OCI-LY7 (cell line): ENCODE measurements at regions not wholly inside any gene's neighbourhood (a gene's known extent, or its start where the extent isn't known, plus 50 kb on each side); places are given as distances from the start of the nearest gene placed in this dataset.

Experiments
- BruUV-seq: library from RNA; stranded (reverse); fragments of 400-500 nt; replicated peaks from 2 replicates; lab custom pipeline; 2021; lab: Mats Ljungman, UMichigan
- CTCF ChIA-PET: fragments of 300-600 bp; sonication (Branson Sonifier 250); formaldehyde crosslinking; loops from one replicate; lab custom pipeline; 2022; ENCODE audit warnings: antibody characterized with exemption; ENCODE audit not compliant: unreplicated experiment; lab: Charles Lee
- POLR2A ChIA-PET: fragments of 300-600 bp; sonication (Branson Sonifier 250); formaldehyde crosslinking; loops from one replicate; lab custom pipeline; 2022; ENCODE audit warnings: antibody characterized with exemption; lab: Charles Lee
- DNase-seq: peaks from one replicate; pipeline ENCODE4 v3.0.0-alpha.2; 2015; ENCODE audit warnings: low spot score
- H2AFZ ChIP-seq: fragments of 200-600 bp; sonication (generic), shearing (Covaris generic); 2 replicates; pipeline ENCODE4 v1.6.1; 2014; ENCODE audit warnings: mild to moderate bottlenecking, antibody characterized with exemption, low read length, moderate library complexity
- H3K27ac ChIP-seq: fragments of 200-600 bp; sonication (generic); 2 replicates; pipeline ENCODE4 v1.5.1; 2014; ENCODE audit warnings: mixed run types, low read depth, mild to moderate bottlenecking, moderate library complexity, low read length, inconsistent platforms; ENCODE audit not compliant: poor library complexity, severe bottlenecking
- H3K36me3 ChIP-seq: fragments of 200-600 bp; sonication (generic); 2 replicates; pipeline ENCODE4 v1.6.1; 2014; ENCODE audit warnings: mild to moderate bottlenecking, antibody characterized with exemption, low read length, moderate library complexity, mixed read lengths; ENCODE audit not compliant: insufficient read depth
- H3K4me1 ChIP-seq: fragments of 200-600 bp; sonication (generic); 2 replicates; pipeline ENCODE4 v1.5.1; 2014; ENCODE audit warnings: mild to moderate bottlenecking, low read length; ENCODE audit not compliant: insufficient read depth, poor library complexity, severe bottlenecking
- H3K4me2 ChIP-seq: fragments of 200-600 bp; sonication (generic); 2 replicates; pipeline ENCODE4 v1.6.1; 2014; ENCODE audit warnings: mild to moderate bottlenecking, low read length
- H3K4me3 ChIP-seq: fragments of 200-600 bp; sonication (generic); 2 replicates; pipeline ENCODE4 v1.5.1; 2014; ENCODE audit warnings: mild to moderate bottlenecking, low read depth, low read length; ENCODE audit not compliant: poor library complexity, severe bottlenecking
- H3K79me2 ChIP-seq: fragments of 200-600 bp; sonication (generic); 2 replicates; pipeline ENCODE4 v1.6.1; 2016; ENCODE audit warnings: low read depth, mild to moderate bottlenecking, low read length, moderate library complexity, mixed read lengths; ENCODE audit not compliant: insufficient read depth
- H3K9me2 ChIP-seq: fragments of 200-600 bp; sonication (generic); 2 replicates; pipeline ENCODE4 v1.6.1; 2016; ENCODE audit warnings: mild to moderate bottlenecking, low read length, mixed read lengths; ENCODE audit not compliant: insufficient read depth
- H3K9me3 ChIP-seq: fragments of 200-600 bp; sonication (generic); 2 replicates; pipeline ENCODE4 v1.6.1; 2014; ENCODE audit warnings: mild to moderate bottlenecking, mixed run types, low read length, mixed read lengths
- H4K20me1 ChIP-seq: fragments of 200-600 bp; sonication (generic); 2 replicates; pipeline ENCODE4 v1.6.1; 2014; ENCODE audit warnings: mild to moderate bottlenecking, antibody characterized with exemption, low read length, moderate library complexity, mixed read lengths; ENCODE audit not compliant: insufficient read depth
- EZH2phosphoT487 ChIP-seq: fragments of 200-600 bp; sonication (generic); IDR thresholded peaks from 2 replicates; pipeline ENCODE4 v1.6.1; 2018; ENCODE audit warnings: low read depth, borderline replicate concordance, mild to moderate bottlenecking, mixed run types, antibody characterized with exemption, low read length, moderate library complexity, mixed read lengths
- intact Hi-C: fragments of 100-400 bp; cut with micrococcal nuclease; formaldehyde crosslinking; loops from one replicate; pipeline ENCODE4 v1.10.0; 2022; ENCODE audit not compliant: unreplicated experiment
- TF ChIP-seq, protein P1 (sequence below): fragments of 200-600 bp; sonication (generic); conservative IDR thresholded peaks from 2 replicates; pipeline ENCODE4 v1.5.1; 2014; ENCODE audit warnings: mild to moderate bottlenecking, antibody characterized with exemption, low read length, moderate library complexity, mixed read lengths

DNA sequence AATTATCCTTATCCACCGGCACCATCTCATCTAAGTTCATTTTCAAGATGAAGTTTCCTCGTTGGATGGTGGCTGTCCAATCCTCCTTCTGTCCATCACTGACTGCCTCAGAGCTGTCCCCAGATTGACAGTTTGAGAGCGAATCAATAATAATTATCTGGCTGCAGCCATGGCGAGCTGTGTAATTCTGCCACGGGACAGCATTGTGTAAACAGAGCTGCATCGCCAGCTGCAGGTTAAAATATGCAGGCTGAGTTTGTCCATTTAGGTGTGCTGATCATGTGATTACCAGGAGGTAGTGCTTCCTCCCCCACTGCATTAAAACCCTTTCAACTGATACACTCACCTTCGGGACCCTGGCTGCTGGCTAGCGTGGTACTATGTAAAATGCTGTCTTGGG is 461.9 kb upstream of the ONECUT1 start:
- TF ChIP-seq EZH2phosphoT487 = no peak
- TF ChIP-seq, protein P1, sequence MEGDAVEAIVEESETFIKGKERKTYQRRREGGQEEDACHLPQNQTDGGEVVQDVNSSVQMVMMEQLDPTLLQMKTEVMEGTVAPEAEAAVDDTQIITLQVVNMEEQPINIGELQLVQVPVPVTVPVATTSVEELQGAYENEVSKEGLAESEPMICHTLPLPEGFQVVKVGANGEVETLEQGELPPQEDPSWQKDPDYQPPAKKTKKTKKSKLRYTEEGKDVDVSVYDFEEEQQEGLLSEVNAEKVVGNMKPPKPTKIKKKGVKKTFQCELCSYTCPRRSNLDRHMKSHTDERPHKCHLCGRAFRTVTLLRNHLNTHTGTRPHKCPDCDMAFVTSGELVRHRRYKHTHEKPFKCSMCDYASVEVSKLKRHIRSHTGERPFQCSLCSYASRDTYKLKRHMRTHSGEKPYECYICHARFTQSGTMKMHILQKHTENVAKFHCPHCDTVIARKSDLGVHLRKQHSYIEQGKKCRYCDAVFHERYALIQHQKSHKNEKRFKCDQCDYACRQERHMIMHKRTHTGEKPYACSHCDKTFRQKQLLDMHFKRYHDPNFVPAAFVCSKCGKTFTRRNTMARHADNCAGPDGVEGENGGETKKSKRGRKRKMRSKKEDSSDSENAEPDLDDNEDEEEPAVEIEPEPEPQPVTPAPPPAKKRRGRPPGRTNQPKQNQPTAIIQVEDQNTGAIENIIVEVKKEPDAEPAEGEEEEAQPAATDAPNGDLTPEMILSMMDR = no peak
- Histone ChIP-seq H4K20me1 (no peaks in the 10 kb centered on the region), H3K4me3 (no peak overlapping the region), H3K9me2 (no peaks in the 10 kb centered on the region), H3K36me3 (no peaks in the 10 kb centered on the region), H3K4me2 (no peak overlapping the region), H3K27ac (no peak overlapping the region), H3K79me2 (no peaks in the 10 kb centered on the region), H3K4me1 (no peaks in the 10 kb centered on the region), H2AFZ (no peak overlapping the region), H3K9me3 (no peaks in the 10 kb centered on the region)
- intact Hi-C loops = no loop called here
- no peak for DNase-seq
- no TSS peak for BruUV-seq
- POLR2A ChIA-PET = no interaction called here
- CTCF ChIA-PET = no interaction called here

DNA sequence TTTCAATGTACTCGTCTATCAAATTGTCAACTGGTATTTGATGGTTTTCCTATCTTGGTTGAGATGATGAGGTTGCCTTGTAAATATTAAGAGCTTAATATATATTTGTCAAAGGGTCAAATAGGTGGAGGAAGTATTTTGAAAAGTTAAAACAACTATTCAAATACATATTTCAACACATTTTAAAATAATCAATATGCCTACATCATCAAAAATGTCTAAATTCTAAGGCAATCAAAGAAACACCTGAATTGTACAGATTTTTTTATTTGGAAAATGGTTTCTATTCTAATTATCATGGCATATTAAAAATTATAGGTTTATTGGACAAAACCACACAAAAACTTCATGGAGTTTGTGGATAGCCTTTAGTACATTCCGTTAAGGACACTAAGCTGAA is 461.4 kb upstream of the ONECUT1 start:
- Histone ChIP-seq H3K4me1 (no peaks in the 10 kb centered on the region), H3K27ac (no peak overlapping the region), H4K20me1 (no peaks in the 10 kb centered on the region), H3K9me3 (no peaks in the 10 kb centered on the region), H3K9me2 (no peaks in the 10 kb centered on the region), H3K36me3 (no peaks in the 10 kb centered on the region), H2AFZ (no peak overlapping the region), H3K79me2 (no peaks in the 10 kb centered on the region), H3K4me3 (no peak overlapping the region), H3K4me2 (no peak overlapping the region)
- ChIA-PET CTCF (no interaction called here), POLR2A (no interaction called here)
- DNase-seq = no peak
- intact Hi-C loops = no loop called here
- TF ChIP-seq EZH2phosphoT487 = no peak
- TF ChIP-seq, protein P1 = no peak
- no TSS peak for BruUV-seq

DNA sequence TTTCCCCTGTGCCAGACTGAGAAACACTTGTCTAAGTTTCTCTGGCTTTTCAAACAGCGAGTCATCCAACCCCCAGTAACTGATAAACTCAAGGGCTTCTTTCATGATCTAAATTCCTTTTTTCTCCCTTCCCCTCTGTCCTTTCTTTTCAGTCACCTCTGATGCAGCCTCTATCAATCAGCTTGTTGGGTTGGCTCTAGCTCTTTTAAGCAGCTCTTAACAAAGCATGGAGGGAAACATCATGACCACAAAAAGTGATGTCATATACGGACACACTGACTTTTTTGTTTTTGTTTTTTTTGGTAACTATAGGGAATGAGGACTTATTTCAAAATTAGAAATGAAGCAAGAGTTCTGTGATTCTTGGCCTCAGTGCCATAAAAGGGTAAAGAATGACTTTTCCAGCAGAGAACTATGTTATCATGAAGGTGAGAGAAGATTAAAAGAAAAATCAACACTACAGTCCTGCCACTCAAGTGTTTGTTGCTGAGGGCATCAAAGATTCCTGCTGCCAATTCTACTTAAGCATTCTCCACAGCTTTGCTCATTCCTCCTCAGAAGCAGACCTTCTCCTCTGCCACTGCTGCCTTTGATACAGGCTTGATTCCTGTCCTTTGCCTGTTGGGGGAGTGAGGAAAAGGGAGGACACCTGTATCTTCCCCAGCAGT is 457.0 kb upstream of the ONECUT1 start:
- DNase-seq = no peak
- TF ChIP-seq, protein P1 = no peak
- TF ChIP-seq EZH2phosphoT487 = no peak
- no TSS peak for BruUV-seq
- Histone ChIP-seq H3K4me2 (no peak overlapping the region), H3K79me2 (no peaks in the 10 kb centered on the region), H4K20me1 (no peaks in the 10 kb centered on the region), H3K9me3 (no peaks in the 10 kb centered on the region), H3K9me2 (no peaks in the 10 kb centered on the region), H3K4me1 (no peaks in the 10 kb centered on the region), H3K36me3 (no peaks in the 10 kb centered on the region), H3K27ac (no peak overlapping the region), H3K4me3 (no peak overlapping the region), H2AFZ (no peak overlapping the region)
- POLR2A ChIA-PET = interaction anchor here (0.7 kb wide), 1 partner anchor 312 kb away, joined by 3 read pairs; no protein-coding TSS in a partner anchor
- CTCF ChIA-PET = no interaction called here
- intact Hi-C loops = no loop called here
